GM23338 (cell line): ENCODE measurements at regions not wholly inside any gene's neighbourhood (a gene's known extent, or its start where the extent isn't known, plus 50 kb on each side); places are given as distances from the start of the nearest gene placed in this dataset.
A peak's percentile ranks its signal among the peaks of the same experiment; 100 is the strongest.

Experiments used
- ATAC-seq: fragments of 200-7000 bp; cut with Tn5 transposase; 3 replicates; pipeline ENCODE4 v1.9.1; 2020
- DNase-seq: peaks from one replicate; pipeline ENCODE4 v3.0.0-alpha.2; 2015; ENCODE audit warnings: low spot score
- H2AFZ ChIP-seq: fragments of 200-600 bp; sonication (generic); 2 replicates; pipeline ENCODE4 v1.8.0; 2016; ENCODE audit warnings: antibody characterized with exemption, mild to moderate bottlenecking, moderate library complexity
- H3F3A ChIP-seq: fragments of 200-600 bp; sonication (generic); replicated peaks from 2 replicates; pipeline ENCODE4 v1.8.0; 2017; ENCODE audit warnings: antibody characterized with exemption, mixed run types, low read depth
- H3K27ac ChIP-seq: fragments of 200-600 bp; sonication (generic); 2 replicates; pipeline ENCODE4 v1.6.1; 2016; ENCODE audit warnings: low read depth
- H3K27me3 ChIP-seq: fragments of 200-600 bp; sonication (generic); 2 replicates; pipeline ENCODE4 v1.8.0; 2016; ENCODE audit warnings: mild to moderate bottlenecking, mixed run types, moderate library complexity; ENCODE audit not compliant: insufficient read depth
- H3K36me3 ChIP-seq: fragments of 200-600 bp; sonication (generic); 2 replicates; pipeline ENCODE4 v1.8.0; 2016; ENCODE audit warnings: mild to moderate bottlenecking; ENCODE audit not compliant: insufficient read depth
- H3K4me1 ChIP-seq: fragments of 200-600 bp; sonication (generic); 2 replicates; pipeline ENCODE4 v1.8.0; 2016; ENCODE audit warnings: mild to moderate bottlenecking, moderate library complexity; ENCODE audit not compliant: insufficient read depth
- H3K4me2 ChIP-seq: fragments of 200-600 bp; sonication (generic); 2 replicates; pipeline ENCODE4 v1.7.1; 2017; ENCODE audit warnings: mixed run types
- H3K4me3 ChIP-seq: fragments of 200-600 bp; sonication (generic); 2 replicates; pipeline ENCODE4 v1.6.1; 2016; ENCODE audit warnings: mixed run types
- H3K79me2 ChIP-seq: fragments of 200-600 bp; sonication (generic); replicated peaks from 2 replicates; pipeline ENCODE4 v1.8.0; 2017; ENCODE audit warnings: mild to moderate bottlenecking; ENCODE audit not compliant: insufficient read depth
- H3K9me2 ChIP-seq: fragments of 200-600 bp; sonication (generic); 2 replicates; pipeline ENCODE4 v1.8.0; 2017; ENCODE audit not compliant: insufficient read depth
- H4K20me1 ChIP-seq: fragments of 200-600 bp; sonication (generic); replicated peaks from 2 replicates; pipeline ENCODE4 v1.8.0; 2017; ENCODE audit warnings: mild to moderate bottlenecking; ENCODE audit not compliant: insufficient read depth
- H3K27ac Mint-ChIP-seq: 2 replicates; pipeline ENCODE4 v1.8.0; 2020; ENCODE audit warnings: inconsistent platforms, mild to moderate bottlenecking, moderate library complexity, mixed read lengths
- H3K27me3 Mint-ChIP-seq: 3 replicates; pipeline ENCODE4 v1.8.0; 2022; ENCODE audit warnings: low read depth, mild to moderate bottlenecking, moderate library complexity, mixed read lengths, inconsistent platforms; ENCODE audit not compliant: insufficient read depth, poor library complexity
- H3K36me3 Mint-ChIP-seq: 3 replicates; pipeline ENCODE4 v1.8.0; 2021; ENCODE audit warnings: low read depth, mild to moderate bottlenecking, inconsistent platforms, moderate library complexity, mixed read lengths
- H3K4me1 Mint-ChIP-seq: 3 replicates; pipeline ENCODE4 v1.8.0; 2020; ENCODE audit warnings: mild to moderate bottlenecking, inconsistent platforms, mixed read lengths
- H3K4me3 Mint-ChIP-seq: 3 replicates; pipeline ENCODE4 v1.8.0; 2021; ENCODE audit warnings: moderate library complexity, mild to moderate bottlenecking, inconsistent platforms, mixed read lengths
- H3K9me3 Mint-ChIP-seq: 3 replicates; pipeline ENCODE4 v1.8.0; 2020; ENCODE audit warnings: moderate library complexity, mild to moderate bottlenecking, inconsistent platforms, mixed read lengths
- CTCF ChIP-seq, 2 experiments: fragments of 200-600 bp in 1 of 2; sonication (generic) in 1 of 2; conservative IDR thresholded peaks; 2 replicates each; pipeline versions ENCODE4 v1.5.1 to v1.6.1; 2016 to 2017; ENCODE audit warnings: antibody characterized with exemption in 2 of 2, low read depth in 2 of 2, mild to moderate bottlenecking in 2 of 2, moderate library complexity in 1 of 2
- EZH2 ChIP-seq: fragments of 200-600 bp; sonication (generic); IDR thresholded peaks from one replicate; pipeline ENCODE4 v1.8.0; 2017; ENCODE audit warnings: antibody characterized with exemption, mild to moderate bottlenecking, low read depth; ENCODE audit not compliant: unreplicated experiment
- POLR2AphosphoS5 ChIP-seq: IDR thresholded peaks from 2 replicates; pipeline ENCODE4 v1.6.1; 2016; ENCODE audit warnings: antibody characterized with exemption, low read depth
- TF ChIP-seq, protein P1 (sequence below): fragments of 250-450 bp; sonication (Bioruptor Pico); IDR thresholded peaks from 2 replicates; pipeline ENCODE4 v1.5.0; 2020; ENCODE audit warnings: mild to moderate bottlenecking, moderate library complexity
- TF ChIP-seq, protein P2 (sequence below): IDR thresholded peaks from one replicate; pipeline ENCODE4 v1.6.1; 2018; ENCODE audit warnings: antibody characterized with exemption; ENCODE audit not compliant: unreplicated experiment

- Histone ChIP-seq H3K4me3 (no peak overlapping the region), H3F3A (no peaks in the 10 kb centered on the region), H3K79me2 (no peaks in the 10 kb centered on the region), H4K20me1 (no peaks in the 10 kb centered on the region), H3K4me2 (no peak overlapping the region), H3K36me3 (no peaks in the 10 kb centered on the region), H3K27ac (no peak overlapping the region), H3K27me3 (no peaks in the 10 kb centered on the region), H3K9me2 (0 out of 2 replicates have a peak, but pooled peaks cover 5% of the 10 kb centered on the region), H3K4me1 (no peaks in the 10 kb centered on the region), H2AFZ (peak overlapping the region; percentile 70)
- peaks cover 5% of the 10 kb centered on the region for H3K27me3 Mint-ChIP-seq
- DNase-seq (peak; percentile 38), ATAC-seq (0 out of 3 replicates have a peak, but pooled peaks have one; percentile 24)
- H3K4me1 Mint-ChIP-seq = peaks cover 9% of the 10 kb centered on the region; the same call in 2 of the 3 replicates
- H3K36me3 Mint-ChIP-seq = peaks cover 15% of the 10 kb centered on the region
- H3K27ac Mint-ChIP-seq = peak overlapping the region; percentile 89
- no peak for TF ChIP-seq POLR2AphosphoS5
- peak; percentile 50 to 59 for TF ChIP-seq CTCF (conservative IDR thresholded peaks at IDR 0.05; ENCODE audit: low read depth in 2 of 2)
- H3K9me3 Mint-ChIP-seq = peaks cover 17% of the 10 kb centered on the region
- no peak overlapping the region for H3K4me3 Mint-ChIP-seq
Measured at GRCh38 chr1:214823311-214824117, 220.5 kb downstream of the CENPF start.

GRCh38 chr1:214824763-214825162 lies 221.8 kb downstream of the CENPF start:
- H4K20me1 ChIP-seq = no peaks in the 10 kb centered on the region
- DNase-seq (no peak), ATAC-seq (no peak)
- peaks cover 3% of the 10 kb centered on the region for H3K27me3 Mint-ChIP-seq
- H3K4me1 ChIP-seq = no peaks in the 10 kb centered on the region
- no peak overlapping the region for H2AFZ ChIP-seq
- no peaks in the 10 kb centered on the region for H3F3A ChIP-seq
- H3K27ac ChIP-seq = no peak overlapping the region
- no peaks in the 10 kb centered on the region for H3K79me2 ChIP-seq
- no peaks in the 10 kb centered on the region for H3K36me3 ChIP-seq
- H3K36me3 Mint-ChIP-seq = peaks cover 15% of the 10 kb centered on the region
- H3K9me3 Mint-ChIP-seq = peaks cover 19% of the 10 kb centered on the region
- 0 out of 2 replicates have a peak, but pooled peaks cover 5% of the 10 kb centered on the region for H3K9me2 ChIP-seq
- no peaks in the 10 kb centered on the region for H3K27me3 ChIP-seq
- no peak overlapping the region for H3K4me2 ChIP-seq
- H3K4me1 Mint-ChIP-seq = peaks cover 9% of the 10 kb centered on the region; the same call in 2 of the 3 replicates
- H3K4me3 Mint-ChIP-seq = no peak overlapping the region
- no peak overlapping the region for H3K27ac Mint-ChIP-seq
- H3K4me3 ChIP-seq = no peak overlapping the region
- TF ChIP-seq POLR2AphosphoS5 (no peak), EZH2 (no peak), CTCF (conservative IDR thresholded peaks at IDR 0.05; ENCODE audit: low read depth in 2 of 2) (no peak)
- TF ChIP-seq, protein P1, sequence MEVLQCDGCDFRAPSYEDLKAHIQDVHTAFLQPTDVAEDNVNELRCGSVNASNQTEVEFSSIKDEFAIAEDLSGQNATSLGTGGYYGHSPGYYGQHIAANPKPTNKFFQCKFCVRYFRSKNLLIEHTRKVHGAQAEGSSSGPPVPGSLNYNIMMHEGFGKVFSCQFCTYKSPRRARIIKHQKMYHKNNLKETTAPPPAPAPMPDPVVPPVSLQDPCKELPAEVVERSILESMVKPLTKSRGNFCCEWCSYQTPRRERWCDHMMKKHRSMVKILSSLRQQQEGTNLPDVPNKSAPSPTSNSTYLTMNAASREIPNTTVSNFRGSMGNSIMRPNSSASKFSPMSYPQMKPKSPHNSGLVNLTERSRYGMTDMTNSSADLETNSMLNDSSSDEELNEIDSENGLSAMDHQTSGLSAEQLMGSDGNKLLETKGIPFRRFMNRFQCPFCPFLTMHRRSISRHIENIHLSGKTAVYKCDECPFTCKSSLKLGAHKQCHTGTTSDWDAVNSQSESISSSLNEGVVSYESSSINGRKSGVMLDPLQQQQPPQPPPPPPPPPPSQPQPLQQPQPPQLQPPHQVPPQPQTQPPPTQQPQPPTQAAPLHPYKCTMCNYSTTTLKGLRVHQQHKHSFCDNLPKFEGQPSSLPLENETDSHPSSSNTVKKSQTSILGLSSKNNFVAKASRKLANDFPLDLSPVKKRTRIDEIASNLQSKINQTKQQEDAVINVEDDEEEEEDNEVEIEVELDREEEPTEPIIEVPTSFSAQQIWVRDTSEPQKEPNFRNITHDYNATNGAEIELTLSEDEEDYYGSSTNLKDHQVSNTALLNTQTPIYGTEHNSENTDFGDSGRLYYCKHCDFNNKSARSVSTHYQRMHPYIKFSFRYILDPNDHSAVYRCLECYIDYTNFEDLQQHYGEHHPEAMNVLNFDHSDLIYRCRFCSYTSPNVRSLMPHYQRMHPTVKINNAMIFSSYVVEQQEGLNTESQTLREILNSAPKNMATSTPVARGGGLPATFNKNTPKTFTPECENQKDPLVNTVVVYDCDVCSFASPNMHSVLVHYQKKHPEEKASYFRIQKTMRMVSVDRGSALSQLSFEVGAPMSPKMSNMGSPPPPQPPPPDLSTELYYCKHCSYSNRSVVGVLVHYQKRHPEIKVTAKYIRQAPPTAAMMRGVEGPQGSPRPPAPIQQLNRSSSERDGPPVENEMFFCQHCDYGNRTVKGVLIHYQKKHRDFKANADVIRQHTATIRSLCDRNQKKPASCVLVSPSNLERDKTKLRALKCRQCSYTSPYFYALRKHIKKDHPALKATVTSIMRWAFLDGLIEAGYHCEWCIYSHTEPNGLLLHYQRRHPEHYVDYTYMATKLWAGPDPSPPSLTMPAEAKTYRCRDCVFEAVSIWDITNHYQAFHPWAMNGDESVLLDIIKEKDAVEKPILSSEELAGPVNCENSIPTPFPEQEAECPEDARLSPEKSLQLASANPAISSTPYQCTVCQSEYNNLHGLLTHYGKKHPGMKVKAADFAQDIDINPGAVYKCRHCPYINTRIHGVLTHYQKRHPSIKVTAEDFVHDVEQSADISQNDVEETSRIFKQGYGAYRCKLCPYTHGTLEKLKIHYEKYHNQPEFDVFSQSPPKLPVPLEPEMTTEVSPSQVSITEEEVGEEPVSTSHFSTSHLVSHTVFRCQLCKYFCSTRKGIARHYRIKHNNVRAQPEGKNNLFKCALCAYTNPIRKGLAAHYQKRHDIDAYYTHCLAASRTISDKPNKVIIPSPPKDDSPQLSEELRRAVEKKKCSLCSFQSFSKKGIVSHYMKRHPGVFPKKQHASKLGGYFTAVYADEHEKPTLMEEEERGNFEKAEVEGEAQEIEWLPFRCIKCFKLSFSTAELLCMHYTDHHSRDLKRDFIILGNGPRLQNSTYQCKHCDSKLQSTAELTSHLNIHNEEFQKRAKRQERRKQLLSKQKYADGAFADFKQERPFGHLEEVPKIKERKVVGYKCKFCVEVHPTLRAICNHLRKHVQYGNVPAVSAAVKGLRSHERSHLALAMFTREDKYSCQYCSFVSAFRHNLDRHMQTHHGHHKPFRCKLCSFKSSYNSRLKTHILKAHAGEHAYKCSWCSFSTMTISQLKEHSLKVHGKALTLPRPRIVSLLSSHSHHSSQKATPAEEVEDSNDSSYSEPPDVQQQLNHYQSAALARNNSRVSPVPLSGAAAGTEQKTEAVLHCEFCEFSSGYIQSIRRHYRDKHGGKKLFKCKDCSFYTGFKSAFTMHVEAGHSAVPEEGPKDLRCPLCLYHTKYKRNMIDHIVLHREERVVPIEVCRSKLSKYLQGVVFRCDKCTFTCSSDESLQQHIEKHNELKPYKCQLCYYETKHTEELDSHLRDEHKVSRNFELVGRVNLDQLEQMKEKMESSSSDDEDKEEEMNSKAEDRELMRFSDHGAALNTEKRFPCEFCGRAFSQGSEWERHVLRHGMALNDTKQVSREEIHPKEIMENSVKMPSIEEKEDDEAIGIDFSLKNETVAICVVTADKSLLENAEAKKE (CRISPR knock-in tag) = no peak
- TF ChIP-seq, protein P2, sequence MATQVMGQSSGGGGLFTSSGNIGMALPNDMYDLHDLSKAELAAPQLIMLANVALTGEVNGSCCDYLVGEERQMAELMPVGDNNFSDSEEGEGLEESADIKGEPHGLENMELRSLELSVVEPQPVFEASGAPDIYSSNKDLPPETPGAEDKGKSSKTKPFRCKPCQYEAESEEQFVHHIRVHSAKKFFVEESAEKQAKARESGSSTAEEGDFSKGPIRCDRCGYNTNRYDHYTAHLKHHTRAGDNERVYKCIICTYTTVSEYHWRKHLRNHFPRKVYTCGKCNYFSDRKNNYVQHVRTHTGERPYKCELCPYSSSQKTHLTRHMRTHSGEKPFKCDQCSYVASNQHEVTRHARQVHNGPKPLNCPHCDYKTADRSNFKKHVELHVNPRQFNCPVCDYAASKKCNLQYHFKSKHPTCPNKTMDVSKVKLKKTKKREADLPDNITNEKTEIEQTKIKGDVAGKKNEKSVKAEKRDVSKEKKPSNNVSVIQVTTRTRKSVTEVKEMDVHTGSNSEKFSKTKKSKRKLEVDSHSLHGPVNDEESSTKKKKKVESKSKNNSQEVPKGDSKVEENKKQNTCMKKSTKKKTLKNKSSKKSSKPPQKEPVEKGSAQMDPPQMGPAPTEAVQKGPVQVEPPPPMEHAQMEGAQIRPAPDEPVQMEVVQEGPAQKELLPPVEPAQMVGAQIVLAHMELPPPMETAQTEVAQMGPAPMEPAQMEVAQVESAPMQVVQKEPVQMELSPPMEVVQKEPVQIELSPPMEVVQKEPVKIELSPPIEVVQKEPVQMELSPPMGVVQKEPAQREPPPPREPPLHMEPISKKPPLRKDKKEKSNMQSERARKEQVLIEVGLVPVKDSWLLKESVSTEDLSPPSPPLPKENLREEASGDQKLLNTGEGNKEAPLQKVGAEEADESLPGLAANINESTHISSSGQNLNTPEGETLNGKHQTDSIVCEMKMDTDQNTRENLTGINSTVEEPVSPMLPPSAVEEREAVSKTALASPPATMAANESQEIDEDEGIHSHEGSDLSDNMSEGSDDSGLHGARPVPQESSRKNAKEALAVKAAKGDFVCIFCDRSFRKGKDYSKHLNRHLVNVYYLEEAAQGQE = no peak
